IMR-90 (cell line): ENCODE measurements at regions not wholly inside any gene's neighbourhood (a gene's known extent, or its start where the extent isn't known, plus 50 kb on each side); places are given as distances from the start of the nearest gene placed in this dataset.
A peak's percentile ranks its signal among the peaks of the same experiment; 100 is the strongest.

Experiments used
- ATAC-seq: fragments of 200-7000 bp; cut with Tn5 transposase; 2 replicates; pipeline ENCODE4 v1.9.1; 2020; ENCODE audit warnings: low read depth, mild to moderate bottlenecking, moderate library complexity
- BruUV-seq: library from RNA; stranded (reverse); fragments of 400-500 nt; replicated peaks from 2 replicates; lab custom pipeline; 2021; lab: Mats Ljungman, UMichigan
- CTCF ChIA-PET: fragments of 300-600 bp; formaldehyde crosslinking; extraction: SDS; loops from one replicate; lab custom pipeline; 2021; ENCODE audit warnings: antibody characterized with exemption; lab: Yijun Ruan, JAX
- POLR2A ChIA-PET: fragments of 300-600 bp; sonication (Branson Sonifier 250); formaldehyde crosslinking; loops from one replicate; lab custom pipeline; 2022; ENCODE audit warnings: antibody characterized with exemption; ENCODE audit not compliant: unreplicated experiment; lab: Charles Lee
- DNase-seq: peaks from one replicate; pipeline ENCODE4 v3.0.0; 2013
- H2AFZ ChIP-seq: replicated peaks from 2 replicates; pipeline ENCODE3; 2013; ENCODE audit warnings: low read length, mild to moderate bottlenecking; ENCODE audit not compliant: poor library complexity
- H2AK5ac ChIP-seq: 2 replicates; pipeline ENCODE4 v1.6.1; 2013; ENCODE audit warnings: low read depth, low read length, inconsistent platforms
- H2AK9ac ChIP-seq: replicated peaks from 2 replicates; pipeline ENCODE3; 2013; ENCODE audit warnings: mild to moderate bottlenecking, low read depth, low read length, moderate library complexity; ENCODE audit not compliant: poor library complexity
- H2BK120ac ChIP-seq: 2 replicates; pipeline ENCODE4 v1.6.1; 2013; ENCODE audit warnings: low read depth, low read length, inconsistent platforms
- H2BK15ac ChIP-seq: 3 replicates; pipeline ENCODE4 v1.6.1; 2013; ENCODE audit warnings: low read depth, low read length, inconsistent platforms
- H2BK20ac ChIP-seq: 2 replicates; pipeline ENCODE4 v1.6.1; 2013; ENCODE audit warnings: low read depth, mild to moderate bottlenecking, inconsistent platforms, low read length, moderate library complexity
- H2BK5ac ChIP-seq: 2 replicates; pipeline ENCODE4 v1.6.1; 2013; ENCODE audit warnings: mild to moderate bottlenecking, low read depth, low read length, inconsistent platforms; ENCODE audit not compliant: poor library complexity, severe bottlenecking
- H3K14ac ChIP-seq: replicated peaks from 2 replicates; pipeline ENCODE4 v1.6.1; 2013; ENCODE audit warnings: low read depth, low read length, inconsistent platforms
- H3K18ac ChIP-seq: 2 replicates; pipeline ENCODE4 v1.6.1; 2013; ENCODE audit warnings: low read depth, low read length, control low read depth
- H3K23ac ChIP-seq: 2 replicates; pipeline ENCODE4 v1.6.1; 2013; ENCODE audit warnings: low read depth, low read length, inconsistent platforms
- H3K27ac ChIP-seq: 2 replicates; pipeline ENCODE4 v1.5.1; 2013; ENCODE audit warnings: mild to moderate bottlenecking, control low read depth, low read length; ENCODE audit not compliant: insufficient read depth
- H3K27me3 ChIP-seq: 2 replicates; pipeline ENCODE4 v1.6.1; 2013; ENCODE audit warnings: low read length; ENCODE audit not compliant: control insufficient read depth, insufficient read depth
- H3K36me3 ChIP-seq: 2 replicates; pipeline ENCODE4 v1.6.1; 2013; ENCODE audit warnings: low read length, mixed read lengths; ENCODE audit not compliant: control insufficient read depth, insufficient read depth
- H3K4ac ChIP-seq: 2 replicates; pipeline ENCODE4 v1.6.1; 2013; ENCODE audit warnings: low read depth, low read length, inconsistent platforms
- H3K4me1 ChIP-seq: 2 replicates; pipeline ENCODE4 v1.6.1; 2013; ENCODE audit warnings: low read length, mixed read lengths; ENCODE audit not compliant: control insufficient read depth, insufficient read depth
- H3K4me2 ChIP-seq: 2 replicates; pipeline ENCODE4 v1.6.1; 2013; ENCODE audit warnings: low read depth, mild to moderate bottlenecking, control low read depth, low read length, moderate library complexity
- H3K4me3 ChIP-seq: 2 replicates; pipeline ENCODE4 v1.5.1; 2013; ENCODE audit warnings: low read depth, mild to moderate bottlenecking, control low read depth, low read length, moderate library complexity; ENCODE audit not compliant: insufficient read depth
- H3K56ac ChIP-seq: 2 replicates; pipeline ENCODE4 v1.6.1; 2013; ENCODE audit warnings: low read length, inconsistent platforms; ENCODE audit not compliant: insufficient read depth; ENCODE audit errors: extremely low read depth
- H3K79me1 ChIP-seq, 2 experiments: 2 replicates each; pipeline ENCODE4 v1.6.1; 2013; ENCODE audit warnings: low read length in 2 of 2, inconsistent platforms in 1 of 2, low read depth in 1 of 2
- H3K9ac ChIP-seq: 2 replicates; pipeline ENCODE4 v1.6.1; 2013; ENCODE audit warnings: low read depth, low read length, control low read depth
- H3K9me1 ChIP-seq: 2 replicates; pipeline ENCODE4 v1.6.1; 2013; ENCODE audit warnings: low read length, inconsistent platforms; ENCODE audit not compliant: insufficient read depth
- H3K9me3 ChIP-seq: 2 replicates; pipeline ENCODE4 v1.6.1; 2013; ENCODE audit warnings: low read length; ENCODE audit not compliant: control insufficient read depth, insufficient read depth
- H4K20me1 ChIP-seq: 2 replicates; pipeline ENCODE4 v1.6.1; 2013; ENCODE audit warnings: low read length, inconsistent platforms; ENCODE audit not compliant: insufficient read depth
- H4K5ac ChIP-seq: 2 replicates; pipeline ENCODE4 v1.6.1; 2013; ENCODE audit warnings: mild to moderate bottlenecking, low read depth, low read length, control low read depth
- H4K8ac ChIP-seq, 2 experiments: 2 replicates each; pipeline ENCODE4 v1.6.1; 2013; ENCODE audit warnings: low read depth in 2 of 2, low read length in 2 of 2, control low read depth in 1 of 2, inconsistent platforms in 1 of 2
- H4K91ac ChIP-seq: 2 replicates; pipeline ENCODE4 v1.6.1; 2013; ENCODE audit warnings: low read depth, low read length, inconsistent platforms; ENCODE audit not compliant: insufficient read depth
- BHLHE40 ChIP-seq: fragments of 150-350 bp; IDR thresholded peaks from 2 replicates; pipeline ENCODE4 v1.6.1; 2016; ENCODE audit warnings: mild to moderate bottlenecking, low read depth, low read length
- CEBPB ChIP-seq: IDR thresholded peaks from 2 replicates; pipeline ENCODE4 v1.6.1; 2012; ENCODE audit warnings: low read depth, low read length, improper control_type of control experiment
- CHD1 ChIP-seq: IDR thresholded peaks from 2 replicates; pipeline ENCODE4 v1.6.1; 2012; ENCODE audit warnings: low read depth, low read length, improper control_type of control experiment
- POLR2A ChIP-seq: IDR thresholded peaks from 2 replicates; pipeline ENCODE4 v1.6.1; 2012; ENCODE audit warnings: mild to moderate bottlenecking, low read depth, low read length
- WGBS, 2 experiments: methylation state at CpG; one replicate each; pipeline versions ENCODE4 v1.1.5 to v1.1.7; 2013; ENCODE audit warnings: missing lambda C conversion rate in 2 of 2; ENCODE audit not compliant: insufficient read length in 1 of 2; ENCODE audit errors: extremely low coverage in 2 of 2; 5-methylcytosine and 5-hydroxymethylcytosine counted together
- dilution Hi-C: fragments of 300-500 bp; cut with HindIII; formaldehyde crosslinking; loops from one replicate; pipeline ENCODE4 v1.14.3; 2018; ENCODE audit warnings: low sequenced_read_pairs; ENCODE audit not compliant: unreplicated experiment
- in situ Hi-C: fragments of 300-500 bp; cut with MboI; formaldehyde crosslinking; loops from 3 replicates; pipeline ENCODE4 v1.14.3; 2019; ENCODE audit warnings: low sequenced_read_pairs, inconsistent platforms, mixed read lengths
- intact Hi-C: fragments of 100-400 bp; cut with micrococcal nuclease; formaldehyde crosslinking; loops from 2 replicates; pipeline ENCODE4 v1.10.0; 2022
- TF ChIP-seq, protein P1 (sequence below): conservative IDR thresholded peaks from 2 replicates; pipeline ENCODE4 v1.5.1; 2012; ENCODE audit warnings: mild to moderate bottlenecking, low read depth, low read length, improper control_type of control experiment

DNA sequence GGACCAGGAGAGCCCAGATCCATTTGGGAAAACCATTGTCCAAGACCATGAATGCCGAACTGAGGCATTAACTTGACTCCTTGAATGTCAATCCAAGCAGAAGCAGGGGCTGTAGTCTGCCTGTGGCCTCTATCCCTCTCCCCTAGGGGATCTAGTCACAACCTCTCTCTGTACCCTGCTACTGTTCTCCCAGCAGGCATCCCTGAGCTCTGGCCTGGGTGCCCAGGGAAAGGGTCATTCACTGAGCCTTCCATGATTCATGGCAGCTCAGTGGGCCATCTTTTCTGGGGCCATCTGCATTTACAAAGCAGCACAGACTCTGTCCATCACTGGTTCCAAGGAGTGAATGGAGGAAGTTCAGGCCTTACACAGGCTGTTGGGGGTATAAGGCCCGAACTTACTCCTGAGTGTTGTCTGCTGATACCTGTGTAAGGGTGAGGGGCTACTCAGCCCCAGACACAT is 151.8 kb downstream of the ZFP36L2 start (continued):
- TF ChIP-seq, protein P1, sequence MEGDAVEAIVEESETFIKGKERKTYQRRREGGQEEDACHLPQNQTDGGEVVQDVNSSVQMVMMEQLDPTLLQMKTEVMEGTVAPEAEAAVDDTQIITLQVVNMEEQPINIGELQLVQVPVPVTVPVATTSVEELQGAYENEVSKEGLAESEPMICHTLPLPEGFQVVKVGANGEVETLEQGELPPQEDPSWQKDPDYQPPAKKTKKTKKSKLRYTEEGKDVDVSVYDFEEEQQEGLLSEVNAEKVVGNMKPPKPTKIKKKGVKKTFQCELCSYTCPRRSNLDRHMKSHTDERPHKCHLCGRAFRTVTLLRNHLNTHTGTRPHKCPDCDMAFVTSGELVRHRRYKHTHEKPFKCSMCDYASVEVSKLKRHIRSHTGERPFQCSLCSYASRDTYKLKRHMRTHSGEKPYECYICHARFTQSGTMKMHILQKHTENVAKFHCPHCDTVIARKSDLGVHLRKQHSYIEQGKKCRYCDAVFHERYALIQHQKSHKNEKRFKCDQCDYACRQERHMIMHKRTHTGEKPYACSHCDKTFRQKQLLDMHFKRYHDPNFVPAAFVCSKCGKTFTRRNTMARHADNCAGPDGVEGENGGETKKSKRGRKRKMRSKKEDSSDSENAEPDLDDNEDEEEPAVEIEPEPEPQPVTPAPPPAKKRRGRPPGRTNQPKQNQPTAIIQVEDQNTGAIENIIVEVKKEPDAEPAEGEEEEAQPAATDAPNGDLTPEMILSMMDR: no peak
- TF ChIP-seq CHD1: 0 out of 2 replicates have a peak, but pooled peaks have one; percentile 59

DNA sequence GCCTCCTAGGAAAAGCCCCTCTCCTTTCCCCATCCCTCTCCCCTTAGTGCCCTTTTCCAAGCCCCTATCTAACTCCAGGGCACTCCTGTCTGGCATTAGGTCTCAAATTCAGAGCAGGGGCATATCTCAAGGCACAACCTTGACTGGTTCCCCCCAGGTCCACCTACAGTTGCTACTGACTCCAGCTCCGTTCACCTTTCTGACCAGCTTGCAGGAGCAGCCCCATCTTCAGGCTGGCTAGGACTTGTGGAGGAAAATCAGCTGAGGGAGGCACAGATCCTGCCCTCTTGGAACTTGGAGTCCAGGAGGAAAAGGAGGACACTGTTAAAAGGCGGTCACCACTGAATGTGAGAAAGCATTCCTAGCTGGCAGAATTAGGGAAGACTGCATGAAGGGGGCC is 152.4 kb downstream of the ZFP36L2 start:
- Histone ChIP-seq H3K56ac (peak overlapping the region; percentile 97; the same call in 1 of the 2 replicates), H3K9ac (peak overlapping the region; percentile 86; the same call in 1 of the 2 replicates), H3K27ac (peak overlapping the region; percentile 100), H3K79me1 (peaks cover 0 to 27% of the 10 kb centered on the region in 2 experiments; a peak in 2 of 4 replicates), H2AK9ac (peak overlapping the region; percentile 87), H3K9me1 (peaks cover 58% of the 10 kb centered on the region), H3K4ac (peak overlapping the region; percentile 99), H2BK15ac (peak overlapping the region; percentile 88), H3K23ac (peak overlapping the region; percentile 95), H3K27me3 (no peaks in the 10 kb centered on the region), H4K91ac (peak overlapping the region; percentile 99), H3K18ac (peak overlapping the region; percentile 96), H3K9me3 (no peaks in the 10 kb centered on the region), H2AK5ac (peak overlapping the region; percentile 98), H4K5ac (peak overlapping the region; percentile 98), H2AFZ (no peak overlapping the region), H3K4me2 (no peak overlapping the region), H2BK5ac (peak overlapping the region; percentile 96), H3K36me3 (no peaks in the 10 kb centered on the region), H3K4me3 (no peak overlapping the region), H4K20me1 (no peaks in the 10 kb centered on the region), H3K14ac (peak overlapping the region; percentile 96), H4K8ac (peak overlapping the region; percentile 97 to 99), H2BK20ac (peak overlapping the region; percentile 99), H2BK120ac (peak overlapping the region; percentile 98), H3K4me1 (peaks cover 49% of the 10 kb centered on the region)
- in situ Hi-C loops (loop anchor here (10.0 kb wide), 1 partner anchor 151 kb away; the partner anchor contains the start of gene ZFP36L2), intact Hi-C loops (no loop called here), dilution Hi-C loops (no loop called here)
- TF ChIP-seq BHLHE40: no peak
- no peak; the same call in 1 of the 2 replicates for TF ChIP-seq POLR2A
- no peak for TF ChIP-seq CEBPB
- TF ChIP-seq, protein P1: no peak
- DNase-seq (no peak), ATAC-seq (no peak)
- BruUV-seq: no TSS peak
- no CpG with 5 or more reads among the region's 2 CpGs for WGBS, 2 experiments
- ChIA-PET POLR2A (interaction anchor here (0.6 kb wide), 1 partner anchor 274 kb away, joined by 3 read pairs; no protein-coding TSS in a partner anchor), CTCF (interaction anchor here (1.2 kb wide), 1 partner anchor 411 kb away, joined by 3 read pairs; no protein-coding TSS in a partner anchor)
